T47D (cell line): ENCODE measurements at regions not wholly inside any gene's neighbourhood (a gene's known extent, or its start where the extent isn't known, plus 50 kb on each side); places are given as distances from the start of the nearest gene placed in this dataset.

Experiments
- DNase-seq, 2 experiments: peaks; one replicate each; pipeline versions ENCODE4 v3.0.0 to v3.0.0-alpha.2; 2011 to 2012; ENCODE audit warnings: low read depth in 1 of 2, low spot score in 1 of 2
- JUND ChIP-seq: IDR thresholded peaks from 2 replicates; pipeline ENCODE4 v1.6.1; 2012; ENCODE audit warnings: low read depth
- in situ Hi-C: cut with HindIII; loops from 2 replicates; pipeline ENCODE4 v1.10.0; 2016; ENCODE audit warnings: low sequenced_read_pairs, low pct_unique_long_range_greater_than_20kb

DNA sequence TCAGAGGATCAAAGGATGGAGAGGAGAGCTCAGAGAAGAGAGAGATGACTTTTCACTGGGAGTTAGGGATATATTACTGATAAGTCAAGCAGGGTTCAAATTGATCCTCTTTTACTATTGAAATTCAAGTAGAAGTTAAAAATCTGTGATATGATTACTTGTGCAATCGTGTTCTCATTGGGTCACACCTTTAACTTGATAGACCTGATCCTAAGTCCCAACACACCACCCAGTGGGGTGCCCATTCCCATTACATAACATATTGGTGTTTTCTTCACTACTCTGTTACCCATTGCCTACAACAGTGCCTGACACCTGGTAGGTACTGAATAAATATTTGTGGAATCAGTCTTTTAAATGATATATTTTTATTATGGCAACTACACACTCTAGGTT lies 66.4 kb upstream of the PICALM start:
- in situ Hi-C loops: no loop called here
- no peak for TF ChIP-seq JUND
- DNase-seq: no peak

DNA sequence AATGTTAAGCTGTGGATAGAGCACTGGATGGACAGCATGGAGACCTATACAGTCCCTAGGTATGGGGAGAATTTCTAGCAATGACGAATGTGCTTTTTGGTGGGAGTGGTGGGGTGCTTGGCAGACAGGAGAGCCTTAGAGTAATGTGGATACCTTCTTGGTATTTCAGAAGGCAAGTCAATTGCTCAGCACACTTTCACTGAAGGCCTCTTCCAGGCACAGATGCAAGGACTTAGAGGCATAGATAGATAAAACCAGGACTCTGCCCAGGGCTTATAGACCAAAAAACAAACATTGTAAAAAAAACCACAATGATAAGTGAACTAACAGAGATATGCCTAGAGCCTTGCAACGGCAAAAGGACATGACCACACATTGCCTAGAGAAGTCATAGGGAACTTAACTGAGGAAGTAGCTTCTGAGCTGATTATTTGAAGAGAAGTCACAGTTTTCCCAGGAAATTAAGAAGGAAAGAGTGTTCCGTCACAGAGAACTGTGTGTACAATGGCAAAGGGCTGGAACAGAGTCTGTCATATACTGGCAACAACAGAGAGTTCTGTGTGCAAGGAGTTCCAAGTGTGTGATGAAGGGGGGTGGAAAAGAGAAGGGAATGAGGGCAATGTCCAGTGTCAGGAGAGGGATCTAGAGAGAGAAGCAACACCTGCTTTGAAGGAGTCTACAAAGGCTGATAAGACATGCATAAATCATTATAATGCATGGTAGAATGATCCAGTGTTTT lies 65.9 kb upstream of the PICALM start:
- no peak for TF ChIP-seq JUND
- in situ Hi-C loops: no loop called here
- DNase-seq: no peak

- TF ChIP-seq JUND: no peak
- in situ Hi-C loops: no loop called here
- DNase-seq: no peak
Measured at GRCh38 chr11:86132667-86133249, 63.9 kb upstream of the PICALM start.

- DNase-seq: no peak
- TF ChIP-seq JUND: no peak
- in situ Hi-C loops: no loop called here
Measured at GRCh38 chr11:86129740-86130540, 61.1 kb upstream of the PICALM start.

DNA sequence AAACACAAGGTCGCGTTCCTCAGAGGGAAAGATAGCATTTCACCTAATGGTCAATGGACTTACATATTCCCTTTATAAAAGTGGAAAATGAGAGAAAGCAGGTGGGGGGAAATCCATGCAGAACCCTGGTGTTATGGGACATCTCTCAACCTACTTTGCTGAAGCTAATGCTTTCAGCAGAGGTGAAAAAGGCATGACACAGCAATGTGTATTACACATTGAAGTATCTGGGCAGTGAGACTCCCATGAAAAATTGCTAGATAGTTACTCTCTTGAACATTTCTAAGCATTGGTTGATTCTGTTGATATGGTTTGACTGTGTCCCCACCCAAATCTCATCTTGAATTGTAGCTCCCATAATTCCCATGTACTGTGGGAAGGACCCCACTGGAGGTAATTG lies 60.0 kb upstream of the PICALM start:
- no peak for DNase-seq
- in situ Hi-C loops: no loop called here
- TF ChIP-seq JUND: no peak

- DNase-seq: peak in 1 of 2 experiments; percentile 32
- no peak for TF ChIP-seq JUND
- in situ Hi-C loops: no loop called here
Measured at GRCh38 chr11:86126862-86127261, 58.0 kb upstream of the PICALM start.

GRCh38 chr11:86124251-86125233 lies 55.7 kb upstream of the PICALM start:
- DNase-seq: peak in 1 of 2 experiments; percentile 69
- in situ Hi-C loops: no loop called here
- TF ChIP-seq JUND: no peak; the same call in 1 of the 2 replicates

DNA sequence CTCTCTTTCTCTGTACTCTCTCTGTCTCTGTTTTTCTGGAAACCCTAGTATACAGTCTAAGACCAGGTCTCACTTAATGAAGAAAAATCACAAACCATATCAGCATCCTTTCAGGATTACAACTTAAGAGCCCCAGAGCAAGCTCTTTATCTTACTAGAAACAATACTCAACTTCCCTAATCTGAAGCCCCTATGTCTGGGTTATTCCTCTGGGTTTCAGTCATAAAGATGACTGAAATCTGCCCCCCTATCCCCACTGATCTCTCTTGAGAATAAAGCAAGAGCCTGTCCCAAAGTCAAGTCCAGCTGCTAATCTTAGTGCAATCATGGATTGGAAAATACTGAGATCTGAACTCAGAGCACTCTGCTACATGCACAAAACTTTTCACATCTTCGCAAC lies 53.9 kb upstream of the PICALM start:
- TF ChIP-seq JUND: no peak
- in situ Hi-C loops: no loop called here
- DNase-seq: no peak

DNA sequence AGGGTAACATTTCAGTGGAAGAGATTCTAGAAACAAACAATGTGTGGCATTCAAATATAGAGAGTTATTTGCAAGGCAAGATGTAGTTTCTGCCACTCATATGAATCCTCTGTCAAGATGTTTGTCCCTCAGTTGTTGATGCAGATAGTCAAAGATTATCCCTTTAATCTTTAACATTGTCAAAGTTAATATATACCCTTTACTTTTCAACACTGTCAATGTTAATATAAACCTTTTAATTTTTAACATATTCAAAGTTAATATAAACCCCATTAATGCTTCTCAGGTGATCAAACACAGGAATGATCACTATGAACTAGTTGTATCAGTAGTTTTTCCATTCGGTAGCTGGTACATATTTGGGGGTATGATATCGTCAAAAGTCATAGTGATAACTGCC lies 51.9 kb upstream of the PICALM start:
- no peak for DNase-seq
- no peak for TF ChIP-seq JUND
- in situ Hi-C loops: no loop called here

- no peak for TF ChIP-seq JUND
Measured at GRCh38 chr11:86119906-86120305, 51.0 kb upstream of the PICALM start.

GRCh38 chr11:86119077-86119476 lies 50.2 kb upstream of the PICALM start:
- in situ Hi-C loops: no loop called here
- DNase-seq: no peak
- no peak for TF ChIP-seq JUND

More at GRCh38 chr11:86119906-86120305, 51.0 kb upstream of the PICALM start:
- in situ Hi-C loops: no loop called here
- no peak for DNase-seq
